Pancreas (tissue), 10 donors: ENCODE measurements at regions not wholly inside any gene's neighbourhood (a gene's known extent, or its start where the extent isn't known, plus 50 kb on each side); places are given as distances from the start of the nearest gene placed in this dataset.
"Not testable (repeated sequence)": the region's sequence is repeated elsewhere in the genome, so short reads cannot be mapped to it uniquely, and the experiment has no call there.

Experiments
- ATAC-seq, 4 donors: fragments of 200-7000 bp; cut with Tn5 transposase; one replicate each; pipeline versions ENCODE4 v1.8.0 to v1.9.1; 2020; ENCODE audit warnings: mild to moderate bottlenecking in 4 of 4, moderate library complexity in 4 of 4
- DNase-seq, 6 donors: peaks; one replicate each; pipeline ENCODE4 v3.0.0-alpha.2; 2020
- FAIRE-seq: peaks from 2 replicates; lab custom pipeline; 2012; peaks lifted over from hg19 to GRCh38; lab: Jason Lieb, UNC
- H3K27ac ChIP-seq, 4 donors: fragments of 200-600 bp; sonication (generic); 1 replicate in 3 of 4; 2 replicates in 1 of 4; pipeline versions ENCODE4 v1.5.0 to v1.8.0; 2020
- H3K27me3 ChIP-seq, 4 donors: fragments of 200-600 bp; one replicate each; pipeline ENCODE4 v1.8.0; 2021
- H3K36me3 ChIP-seq, 3 donors: fragments of 200-600 bp; sonication (generic) in 1 of 3; one replicate each; pipeline versions ENCODE4 v1.5.0 to v1.8.0; 2020 to 2021
- H3K4me1 ChIP-seq, 3 donors: fragments of 200-600 bp; one replicate each; pipeline ENCODE4 v1.8.0; 2021
- H3K4me3 ChIP-seq, 4 donors: fragments of 200-600 bp; sonication (generic) in 2 of 4; one replicate each; pipeline versions ENCODE4 v1.5.0 to v1.8.0; 2020 to 2021
- H3K9me3 ChIP-seq, 4 donors: fragments of 200-600 bp; one replicate each; pipeline ENCODE4 v1.8.0; 2021
- CTCF ChIP-seq, 4 donors: fragments of 200-600 bp; sonication (generic) in 3 of 4; IDR thresholded peaks; one replicate each; pipeline versions ENCODE4 v1.5.0 to v1.8.0; 2021; ENCODE audit warnings: antibody characterized with exemption in 4 of 4
- WGBS, 2 donors: extraction: QIAGEN DNeasy Blood & Tissue Kit; methylation state at CpG; one replicate each; pipeline ENCODE4 v1.1.7; 2013; 5-methylcytosine and 5-hydroxymethylcytosine counted together
- intact Hi-C, 3 donors: fragments of 100-400 bp; cut with DNase I; formaldehyde crosslinking; loops; one replicate each; pipeline versions ENCODE4 v1.11.1 to v1.14.2; 2022
- donor health status: healthy with polysubstance abuse.
- donor health status: DM: no; HTN: no; CAD: no; lungs with moderate emphysema.
- donor health status: DM: no; HTN: no; CAD: no.
- donor health status: control.
- donor health status: control.
- donor health status: Bipolar disorder and iron deficiency.
- donor health status: DM: yes; HTN: yes; CAD: no.
- donor health status: DM: no; HTN: no; CAD: no.
- donor health status: DM: no; HTN: no; CAD: no.
- donor health status: DM: yes; HTN: yes; CAD: no.

- DNase-seq, result no peak
- no peak for FAIRE-seq
- H3K27ac ChIP-seq, result no peak overlapping the region
- no peaks in the 10 kb centered on the region for H3K9me3 ChIP-seq
- peaks cover 0 to 11% (median 9%) of the 10 kb centered on the region in 3 donors for H3K4me1 ChIP-seq
- no peak for ATAC-seq
- no peak overlapping the region for H3K4me3 ChIP-seq
- no peaks in the 10 kb centered on the region for H3K36me3 ChIP-seq
- H3K27me3 ChIP-seq, result no peaks in the 10 kb centered on the region
- intact Hi-C loops, result no loop called here
- no peak for TF ChIP-seq CTCF (IDR thresholded peaks at IDR 0.05)
- 77 to 81% methylated on average over 1 of the region's 1 CpG for WGBS, 2 donors
These were observed 423.7 kb upstream of the ACVR2A start for GRCh38 chr2:147420947-147421675.

- WGBS, 2 donors, result 68 to 74% methylated on average over 7 of the region's 7 CpGs
- TF ChIP-seq CTCF (IDR thresholded peaks at IDR 0.05), result no peak
- no peak for ATAC-seq
These were observed 424.3 kb upstream of the ACVR2A start for GRCh38 chr2:147420517-147420916.

GRCh38 chr2:147416099-147416498 is 428.7 kb upstream of the ACVR2A start:
- ATAC-seq, result no peak
- H3K9me3 ChIP-seq, result no peaks in the 10 kb centered on the region
- FAIRE-seq, result no peak
- no peaks in the 10 kb centered on the region for H3K27me3 ChIP-seq
- no peak for DNase-seq
- H3K4me1 ChIP-seq, result no peaks in the 10 kb centered on the region
- intact Hi-C loops, result no loop called here
- H3K4me3 ChIP-seq, result no peak overlapping the region
- H3K27ac ChIP-seq, result no peak overlapping the region
- TF ChIP-seq CTCF (IDR thresholded peaks at IDR 0.05), result no peak
- no peaks in the 10 kb centered on the region for H3K36me3 ChIP-seq
- 82 to 86% methylated on average over 4 of the region's 4 CpGs for WGBS, 2 donors

More at GRCh38 chr2:147420517-147420916, 424.3 kb upstream of the ACVR2A start:
- FAIRE-seq, result no peak
- H3K4me1 ChIP-seq, result peaks cover 0 to 10% (median 9%) of the 10 kb centered on the region in 3 donors
- DNase-seq, result no peak
- no peaks in the 10 kb centered on the region for H3K27me3 ChIP-seq
- H3K36me3 ChIP-seq, result no peaks in the 10 kb centered on the region
- no peaks in the 10 kb centered on the region for H3K9me3 ChIP-seq
- H3K4me3 ChIP-seq, result no peak overlapping the region
- no peak overlapping the region for H3K27ac ChIP-seq
- intact Hi-C loops, result no loop called here

- 69 to 73% methylated on average over 1 of the region's 1 CpG for WGBS, 2 donors
- H3K27ac ChIP-seq, DNase-seq, H3K36me3 ChIP-seq, H3K27me3 ChIP-seq, H3K9me3 ChIP-seq, intact Hi-C loops, H3K4me1 ChIP-seq, FAIRE-seq, ATAC-seq, H3K4me3 ChIP-seq: not testable (repeated sequence)
These were observed 430.2 kb upstream of the ACVR2A start for GRCh38 chr2:147414656-147415055.

- Histone ChIP-seq H3K36me3 (no peaks in the 10 kb centered on the region), H3K9me3 (no peaks in the 10 kb centered on the region), H3K27me3 (no peaks in the 10 kb centered on the region), H3K27ac (no peak overlapping the region), H3K4me1 (no peaks in the 10 kb centered on the region), H3K4me3 (no peak overlapping the region)
- intact Hi-C loops, result no loop called here
- no peak for ATAC-seq
- 62 to 63% methylated on average over 2 of the region's 2 CpGs for WGBS, 2 donors
- FAIRE-seq, result no peak
- TF ChIP-seq CTCF (IDR thresholded peaks at IDR 0.05), result no peak
- no peak for DNase-seq
These were observed 436.5 kb upstream of the ACVR2A start for GRCh38 chr2:147408357-147408756.
